Stimulated activated CD8-positive, alpha-beta memory T cell treated with anti-CD3 and anti-CD28 coated beads, Interleukin-4, amount 100 ng/mL, for 24 hours (primary cell): ENCODE measurements at regions not wholly inside any gene's neighbourhood (a gene's known extent, or its start where the extent isn't known, plus 50 kb on each side); places are given as distances from the start of the nearest gene placed in this dataset.

ENCODE experiments used
- DNase-seq: peaks from one replicate; pipeline ENCODE4 v3.0.0-alpha.2; 2020; ENCODE audit warnings: low read depth

DNA sequence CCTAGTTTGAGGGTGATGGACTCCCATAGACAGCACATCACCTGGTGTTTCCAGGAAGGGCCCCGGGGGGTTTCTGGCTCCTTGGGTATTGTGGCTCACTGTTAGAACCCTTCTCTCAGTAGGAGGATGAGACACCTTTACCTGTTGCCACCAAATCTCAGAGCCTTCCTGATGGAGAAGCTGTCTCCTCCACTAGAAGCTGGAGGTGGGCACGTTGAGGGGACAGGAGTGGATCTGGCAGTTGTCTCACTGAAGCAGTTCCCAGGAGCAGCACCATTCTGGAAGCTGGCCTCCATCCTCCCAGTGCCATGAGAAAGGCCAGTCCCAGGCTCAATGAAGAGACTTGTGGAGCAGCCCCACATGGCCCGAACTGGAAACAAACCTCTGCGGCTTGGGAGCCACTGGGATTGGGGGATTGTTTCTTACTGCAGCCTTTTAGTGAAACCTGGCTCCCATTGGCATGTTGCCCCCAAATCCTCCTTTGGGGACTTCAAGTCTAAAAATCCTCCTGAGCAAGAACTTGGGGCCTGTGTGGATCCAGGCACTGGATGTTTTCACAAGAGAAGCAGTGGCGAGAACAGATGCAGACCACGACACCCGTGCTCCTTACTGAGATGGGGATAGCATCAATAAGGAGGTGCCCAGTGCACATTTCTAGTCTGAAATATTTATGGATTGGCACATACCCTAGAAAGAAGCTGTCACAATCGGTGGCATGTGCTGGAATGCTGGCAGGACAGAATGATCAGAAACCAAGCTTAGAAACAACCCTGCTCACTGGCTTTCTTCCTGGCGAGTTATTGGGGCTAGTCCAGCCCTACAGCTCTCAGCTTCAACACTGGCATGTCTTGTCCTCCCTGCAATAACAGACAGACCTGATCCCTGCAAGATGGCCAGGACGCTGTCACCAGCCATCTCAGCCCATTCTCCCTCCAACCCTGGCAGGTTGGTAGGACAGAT is 223.7 kb upstream of the AJAP1 start:
- no peak for DNase-seq

DNA sequence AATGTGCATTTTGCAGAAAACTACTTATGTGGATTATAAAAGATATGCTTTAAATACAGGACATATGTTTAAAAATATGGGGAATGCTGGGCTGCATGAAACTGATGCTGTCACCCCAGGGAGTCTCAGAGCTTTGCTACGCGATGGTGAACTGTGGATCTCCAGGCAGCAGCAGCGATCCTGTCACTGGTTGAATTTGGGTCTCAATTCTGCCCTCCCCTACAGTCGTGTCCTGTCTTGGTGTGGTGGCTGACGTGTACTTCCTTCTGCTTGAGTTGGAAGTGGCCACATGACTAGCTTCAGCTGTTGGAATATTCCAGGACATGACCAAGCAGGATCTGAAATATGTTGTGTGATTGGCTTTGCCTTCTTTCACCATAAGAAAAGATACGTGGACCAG is 222.9 kb upstream of the AJAP1 start:
- DNase-seq = no peak

DNA sequence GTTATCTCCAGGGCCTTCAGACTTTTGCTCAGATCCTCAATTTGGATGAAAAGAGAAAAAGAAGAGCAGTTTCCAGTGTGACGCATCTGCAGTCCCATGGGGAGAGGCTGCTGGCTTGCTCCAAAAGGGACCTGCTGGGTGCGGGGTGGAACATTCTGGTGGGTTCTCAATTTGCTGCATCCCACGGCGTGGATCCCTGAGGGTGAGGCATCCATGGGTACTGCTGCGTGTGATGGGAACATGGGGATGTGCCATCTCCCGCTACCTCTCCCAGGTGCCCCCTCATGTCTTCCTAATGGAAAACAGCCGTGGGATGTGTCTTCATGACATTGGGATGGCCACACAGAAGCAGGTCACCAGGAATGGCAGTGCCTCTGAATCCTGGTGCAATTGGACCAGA is 221.3 kb upstream of the AJAP1 start:
- no peak for DNase-seq

DNA sequence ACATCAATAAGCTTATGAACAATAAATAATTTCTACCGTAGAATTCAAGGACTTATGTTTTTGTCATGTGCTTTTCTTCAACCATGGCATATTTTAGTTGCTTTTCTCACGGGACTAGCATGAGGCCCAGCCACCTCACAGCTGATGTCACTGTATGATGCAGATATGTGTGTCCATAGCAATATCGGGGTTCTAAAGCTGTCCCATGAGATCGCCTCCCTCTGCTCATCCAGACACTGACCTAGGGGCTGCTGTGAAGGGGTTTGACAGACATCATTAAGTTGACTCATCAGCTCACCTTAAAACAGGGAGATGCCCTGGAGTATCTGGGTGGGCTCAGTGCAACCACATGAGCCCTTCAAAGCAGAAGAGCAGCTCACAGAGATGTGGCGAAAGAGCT is 210.3 kb upstream of the AJAP1 start:
- no peak for DNase-seq

DNA sequence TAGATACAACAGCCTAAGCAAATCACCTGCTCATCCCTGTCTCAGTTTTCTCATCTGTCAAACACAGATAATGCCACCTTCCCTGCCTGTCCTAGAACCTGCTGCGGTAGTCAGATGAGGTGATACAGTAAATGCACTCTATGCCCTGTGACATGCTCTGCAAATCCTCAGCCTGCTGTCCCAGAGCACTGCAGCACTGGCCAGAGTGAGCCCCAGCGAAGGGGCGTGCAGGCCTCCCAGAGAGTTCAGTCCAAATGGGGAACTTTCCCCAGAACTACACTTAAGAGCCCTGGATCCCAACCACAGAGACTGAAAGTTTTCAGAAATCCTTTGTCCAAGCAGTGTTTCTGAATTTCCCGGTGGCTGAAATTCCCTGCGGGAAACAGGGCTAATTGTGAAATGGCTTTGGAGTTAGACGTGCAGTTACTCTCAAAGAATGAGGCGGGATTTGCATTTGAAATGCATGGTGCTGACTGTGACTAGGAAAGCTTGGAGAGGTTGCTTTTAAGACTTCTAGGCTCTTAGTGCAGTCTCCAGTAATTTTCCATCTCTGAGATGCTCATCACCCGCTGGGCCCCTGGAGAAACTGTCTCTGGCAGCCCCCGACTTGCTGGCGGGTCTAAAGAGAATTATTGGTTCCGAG is 206.5 kb upstream of the AJAP1 start:
- DNase-seq = no peak

DNA sequence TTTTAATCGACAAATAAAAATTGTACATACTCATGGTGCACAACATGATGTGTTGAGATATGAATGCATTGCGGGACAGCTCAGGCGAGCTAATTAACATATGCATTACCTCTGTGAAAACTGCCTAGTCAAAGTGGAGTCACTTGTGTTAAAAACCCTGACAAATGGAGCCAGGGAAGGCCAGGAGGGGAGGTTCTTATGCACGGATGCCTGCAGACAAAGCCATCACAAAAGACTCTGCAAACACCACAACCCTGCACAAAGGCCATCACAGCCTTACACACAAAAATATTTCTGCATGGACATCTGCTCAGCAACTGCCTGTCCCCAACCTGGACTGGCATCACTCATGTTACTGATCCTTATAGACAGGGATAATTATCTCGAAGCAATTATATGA is 204.4 kb upstream of the AJAP1 start:
- no peak for DNase-seq

DNA sequence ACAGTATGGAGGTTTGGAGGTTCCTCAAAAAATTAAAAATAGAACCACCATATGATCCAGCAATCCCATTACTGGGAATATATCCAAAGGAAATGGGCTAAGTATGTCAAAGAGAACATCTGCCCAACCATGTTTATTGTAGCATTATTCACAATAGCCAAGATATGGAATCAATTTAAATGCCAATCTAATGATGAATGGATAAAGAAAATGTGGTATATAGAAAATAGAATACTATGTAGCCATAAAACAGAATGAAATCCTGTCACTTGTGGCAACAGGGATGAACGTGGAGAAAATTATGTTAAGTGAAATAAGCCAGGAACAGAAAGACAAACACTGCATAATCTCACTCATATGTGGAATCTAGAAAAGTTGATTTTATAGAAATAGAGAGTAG is 201.7 kb upstream of the AJAP1 start:
- no peak for DNase-seq

DNA sequence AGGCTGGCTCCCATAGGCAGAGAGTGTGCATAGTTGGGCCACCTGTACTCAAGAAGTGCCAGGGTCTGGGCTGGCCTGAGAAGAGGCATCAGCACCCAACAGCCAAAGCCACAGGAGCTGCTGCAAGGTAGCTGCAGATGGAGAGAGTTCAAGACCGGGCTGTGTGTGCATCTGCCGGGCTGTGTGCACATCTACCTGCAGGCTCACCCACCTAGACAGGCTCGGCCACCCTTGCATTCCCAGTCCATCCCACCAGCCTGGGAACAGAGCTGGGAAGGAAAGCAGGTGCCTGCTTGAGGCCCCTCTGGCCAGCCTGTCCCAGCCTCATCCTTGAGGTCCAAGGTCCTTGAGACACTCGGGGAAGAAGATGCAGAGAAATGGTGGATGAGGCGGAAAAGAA is 194.4 kb upstream of the AJAP1 start:
- no peak for DNase-seq

DNA sequence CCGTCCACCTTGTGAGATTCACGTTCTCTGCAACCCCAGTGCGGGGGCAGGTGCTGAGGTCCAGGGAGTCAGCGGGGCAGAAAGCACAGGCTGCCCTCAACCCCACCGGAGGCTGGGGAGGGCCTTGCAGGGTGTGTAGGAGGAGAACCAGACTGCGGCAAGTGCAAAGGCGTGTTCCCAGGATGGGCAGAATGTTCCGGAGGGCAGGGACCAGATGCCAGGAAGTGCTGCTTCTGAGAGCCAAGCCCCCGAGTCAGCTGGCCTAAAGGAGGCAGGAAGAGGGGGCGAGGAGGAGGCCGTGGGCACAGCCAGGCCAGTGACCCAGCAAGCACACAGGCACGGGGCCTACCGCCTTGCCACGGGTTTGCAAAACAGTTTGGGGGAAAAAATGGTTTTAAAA is 193.8 kb upstream of the AJAP1 start:
- no peak for DNase-seq

DNA sequence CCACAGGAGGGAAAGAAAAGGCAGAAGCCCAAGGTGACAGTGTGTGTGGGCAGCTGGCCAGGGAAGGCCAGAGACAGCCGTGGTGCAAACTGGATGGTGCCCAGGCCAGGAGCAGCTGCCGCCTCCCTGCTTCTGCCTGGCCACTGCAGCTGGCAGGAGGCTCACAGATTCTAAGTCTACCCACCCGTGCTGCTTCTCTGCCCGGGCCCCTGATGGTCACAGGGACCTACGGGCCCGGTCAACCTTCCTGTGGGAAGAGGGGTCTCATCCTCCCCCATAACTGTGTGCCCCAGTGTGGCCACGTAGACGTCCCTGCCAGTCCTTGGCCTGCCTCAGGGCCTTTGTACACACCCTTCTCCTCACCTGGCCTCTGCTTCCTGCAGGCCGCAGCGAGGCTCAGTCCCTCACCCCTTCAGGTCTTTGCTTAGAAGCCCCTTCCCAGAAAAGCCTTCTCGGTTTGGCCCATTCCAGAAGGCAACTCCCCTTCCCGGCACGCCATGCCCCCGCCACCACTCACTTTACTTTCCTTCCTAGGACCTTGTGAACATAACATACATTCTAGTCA is 192.6 kb upstream of the AJAP1 start:
- no peak for DNase-seq

DNA sequence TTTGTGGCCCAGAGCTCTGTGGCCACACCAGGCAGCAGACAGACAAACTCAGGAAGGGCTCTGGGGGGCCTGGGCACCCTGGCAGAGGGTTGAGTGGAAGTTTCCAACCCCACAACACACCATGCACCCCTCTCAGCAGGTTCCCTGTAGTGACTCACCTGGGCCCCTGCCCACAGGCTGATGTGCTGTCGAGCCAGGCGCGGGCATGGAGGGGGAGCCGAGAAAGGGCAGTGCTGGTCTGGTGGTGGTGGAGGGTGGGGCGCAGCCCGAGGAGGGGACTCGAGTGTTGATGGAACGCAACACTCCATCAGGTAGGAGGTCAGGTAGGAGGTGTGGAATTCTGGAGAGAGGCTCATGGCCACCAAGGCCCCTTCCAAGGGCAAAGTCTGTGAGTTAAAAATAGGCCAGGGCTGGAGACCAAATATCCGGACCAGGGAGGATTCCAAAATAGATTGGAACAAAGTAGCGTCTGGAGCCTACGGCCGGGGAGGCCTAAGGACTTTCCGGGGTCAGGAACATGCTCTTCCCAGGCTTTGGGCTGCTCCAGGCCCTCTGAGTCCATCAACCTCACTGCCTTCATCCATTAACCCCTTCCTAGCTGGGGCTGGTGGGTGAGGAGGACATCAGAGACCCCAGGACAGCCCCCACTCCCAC is 191.5 kb upstream of the AJAP1 start:
- DNase-seq = no peak

DNA sequence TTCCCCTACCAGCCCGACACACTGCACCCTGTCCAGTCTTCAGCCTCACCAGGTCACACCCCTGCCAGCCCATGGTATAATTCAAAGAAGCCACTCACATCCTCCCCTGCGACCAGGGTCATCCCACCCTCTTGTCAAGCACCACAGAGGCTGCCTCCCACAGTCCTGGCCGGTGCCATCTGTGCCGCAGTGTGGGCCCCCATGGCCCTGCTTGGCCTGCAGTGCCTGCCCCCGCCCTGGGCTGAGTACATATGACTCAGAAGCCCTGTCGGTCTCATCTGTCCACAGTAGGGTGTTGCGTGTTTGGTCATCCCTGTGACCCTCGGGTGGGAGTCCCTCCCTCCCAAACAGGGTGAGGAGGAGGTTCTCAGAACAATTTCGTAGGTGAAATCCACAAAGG is 190.8 kb upstream of the AJAP1 start:
- DNase-seq = no peak

DNA sequence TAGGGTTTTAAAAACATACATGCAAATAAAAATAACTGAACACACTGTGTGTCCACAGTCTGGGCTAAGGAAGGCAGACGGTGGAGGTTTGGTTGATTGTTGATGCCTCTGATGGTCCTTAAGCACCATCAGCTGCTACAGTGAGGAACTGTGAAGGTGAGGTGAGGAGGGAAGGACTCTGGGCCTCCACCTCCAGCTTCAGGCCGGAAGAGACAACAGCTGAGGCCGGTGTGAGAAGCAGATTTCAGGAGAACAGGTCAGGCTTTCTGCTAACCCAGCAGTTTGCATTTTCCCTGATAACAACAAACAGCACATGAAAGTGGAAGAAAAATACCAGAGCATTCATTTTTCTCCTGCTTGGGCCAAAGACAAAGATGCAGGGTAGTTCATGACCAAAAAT is 189.9 kb upstream of the AJAP1 start:
- no peak for DNase-seq

DNA sequence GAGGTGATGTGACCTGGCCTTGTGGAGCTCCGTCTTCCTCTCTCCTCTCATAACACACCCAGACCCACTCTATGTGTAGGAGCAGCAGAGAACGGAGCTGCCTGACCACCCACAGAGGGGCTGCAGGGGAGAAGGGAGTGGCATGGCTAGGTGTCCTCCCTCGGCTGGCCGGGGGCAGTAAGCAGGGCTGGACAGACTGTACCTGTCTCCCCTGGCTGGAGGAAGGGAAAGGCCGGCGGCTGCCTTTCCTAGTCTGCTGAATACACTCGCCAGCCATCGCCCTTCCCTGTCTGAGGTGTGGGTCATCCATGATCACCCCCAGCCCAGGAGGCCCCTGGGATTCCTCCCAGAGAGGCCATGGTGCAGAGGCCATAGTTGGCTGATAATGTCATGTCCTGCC is 187.2 kb upstream of the AJAP1 start:
- no peak for DNase-seq

DNA sequence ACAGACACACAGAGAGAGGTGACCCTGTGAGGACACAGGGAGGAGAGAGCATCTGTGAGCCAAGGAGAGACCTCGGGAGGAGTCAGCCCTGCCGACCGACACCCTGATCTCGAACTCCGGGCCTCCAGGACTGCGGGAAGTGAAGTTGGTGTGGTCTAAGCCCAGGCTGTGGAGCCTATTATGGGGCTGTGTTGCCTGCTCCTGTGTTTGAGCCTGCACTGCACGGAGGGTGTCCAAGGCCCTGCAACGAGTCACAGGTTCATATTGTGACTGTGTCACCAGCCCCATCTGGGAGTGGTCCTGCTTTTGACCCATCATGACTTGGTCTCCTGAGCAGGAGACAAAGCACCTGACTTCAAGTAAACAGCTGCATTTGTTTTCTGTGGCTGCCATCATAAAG is 186.0 kb upstream of the AJAP1 start:
- no peak for DNase-seq

DNA sequence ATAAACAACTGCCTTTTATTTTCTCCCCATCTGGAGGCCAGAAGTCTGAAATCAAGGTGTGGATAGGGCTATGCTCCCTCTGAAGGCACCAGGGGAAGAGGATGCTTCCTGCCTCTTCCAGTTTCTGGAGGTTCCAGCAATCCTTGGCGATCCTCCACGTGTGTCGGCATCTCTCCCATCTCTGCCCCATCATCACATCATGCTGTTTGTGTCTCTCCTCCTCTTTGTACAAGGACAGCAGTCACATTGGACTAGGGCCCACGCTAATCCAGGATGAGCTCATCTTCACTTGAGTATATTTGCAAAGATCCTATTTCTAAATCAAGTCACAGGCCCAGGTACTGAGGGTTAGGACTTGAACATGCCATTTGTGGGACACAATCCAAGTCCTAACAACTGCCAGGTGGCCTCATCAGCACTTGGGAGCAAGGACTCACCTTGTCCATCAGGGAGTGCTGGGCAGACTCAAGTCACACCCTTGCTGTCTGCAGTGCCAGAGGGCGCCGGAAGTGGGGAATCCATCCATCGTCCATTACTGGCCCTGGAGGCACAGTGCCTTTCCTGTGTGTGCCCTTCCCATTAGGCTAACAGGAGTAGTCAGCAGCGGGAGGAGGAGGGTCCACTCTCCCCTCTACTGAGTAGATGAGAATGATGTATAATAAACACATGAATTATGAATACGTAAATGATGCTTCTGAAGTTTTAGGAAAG is 185.4 kb upstream of the AJAP1 start:
- no peak for DNase-seq

DNA sequence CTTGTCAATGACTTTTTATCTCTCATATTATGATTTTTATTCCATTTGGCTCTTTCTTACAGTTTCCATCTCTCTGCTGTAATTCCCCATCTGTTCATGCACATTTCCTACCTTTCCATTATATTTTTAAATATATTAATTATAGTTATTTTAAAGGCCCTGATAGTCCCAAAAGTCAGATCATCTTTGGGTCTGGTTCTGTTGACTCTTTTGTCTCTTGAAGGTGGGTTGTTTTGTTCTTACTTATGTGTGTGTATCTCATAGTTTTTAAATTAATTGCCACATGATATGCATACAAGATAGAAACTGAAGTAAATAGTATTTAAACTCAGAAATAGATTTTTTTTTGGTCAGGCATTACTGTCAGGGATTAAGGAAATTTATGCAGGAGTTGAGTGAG is 178.0 kb upstream of the AJAP1 start:
- DNase-seq = no peak

DNA sequence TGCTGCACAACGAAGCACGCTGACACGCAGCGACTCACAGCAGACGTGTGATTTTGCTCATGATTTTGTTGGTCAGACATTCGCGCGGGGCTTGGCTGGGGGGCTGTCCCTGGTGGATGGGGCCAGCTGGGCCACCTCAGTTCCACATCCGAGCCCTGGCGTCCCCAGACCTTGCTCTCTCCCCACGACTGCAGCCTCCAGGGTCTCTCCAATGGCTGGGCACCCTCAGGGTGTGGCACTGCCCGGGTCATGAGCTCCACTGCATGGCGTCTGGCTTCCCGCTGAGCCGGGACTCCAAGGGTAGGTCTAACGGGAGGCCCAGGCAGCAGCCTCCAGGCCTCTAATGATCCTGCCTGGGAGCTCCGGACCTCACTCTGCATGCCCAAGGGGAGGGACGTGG is 173.0 kb upstream of the AJAP1 start:
- DNase-seq = no peak

DNA sequence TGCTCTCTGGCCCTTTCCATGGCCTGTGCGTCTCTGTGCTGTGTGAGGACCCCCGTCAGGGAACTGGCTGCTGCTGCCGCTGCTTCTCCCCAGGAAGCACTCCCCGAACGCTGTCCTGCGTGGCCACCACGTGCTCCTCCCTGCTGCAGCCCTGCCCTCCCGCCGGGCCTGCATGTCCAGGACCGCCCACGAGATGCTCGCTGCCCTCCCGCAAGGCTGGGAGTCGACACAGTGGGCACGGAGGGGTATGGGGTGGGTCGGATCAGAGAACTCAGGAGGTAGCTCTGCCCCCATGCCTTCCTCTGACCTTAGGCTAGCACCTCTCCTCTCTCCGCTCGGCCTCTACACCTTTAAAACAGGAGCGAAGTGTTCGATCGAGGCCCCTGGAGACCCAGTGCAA is 171.9 kb upstream of the AJAP1 start:
- DNase-seq = no peak

DNA sequence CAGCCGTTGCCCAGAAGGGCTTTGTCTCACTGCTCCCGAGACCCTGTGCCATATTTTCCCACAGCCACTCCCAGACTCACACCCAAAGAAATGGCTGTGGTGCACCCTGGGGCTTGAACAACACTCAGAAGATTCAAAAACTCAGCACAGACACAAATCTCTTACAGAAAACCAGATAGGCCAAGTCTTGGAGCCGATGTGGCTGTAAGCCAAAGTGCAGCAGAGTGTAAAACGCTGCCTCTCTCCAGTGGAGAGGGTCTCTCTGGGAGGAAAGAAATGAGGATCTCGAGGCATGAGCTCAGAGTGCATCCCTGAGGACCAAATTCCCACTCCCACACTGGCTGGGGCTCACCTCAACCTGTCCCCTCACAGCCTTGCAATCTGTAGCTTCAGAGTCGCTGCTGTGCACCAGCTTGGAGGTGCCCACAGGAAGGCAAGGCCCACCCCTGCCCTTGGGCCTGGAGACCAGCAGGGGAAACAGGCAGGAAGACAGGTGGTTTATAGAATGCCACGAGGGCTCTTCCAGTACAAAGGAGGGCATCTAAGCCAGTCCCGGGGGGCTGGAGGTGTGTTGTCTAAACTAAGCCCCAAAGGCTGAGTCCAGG is 171.3 kb upstream of the AJAP1 start:
- no peak for DNase-seq

DNA sequence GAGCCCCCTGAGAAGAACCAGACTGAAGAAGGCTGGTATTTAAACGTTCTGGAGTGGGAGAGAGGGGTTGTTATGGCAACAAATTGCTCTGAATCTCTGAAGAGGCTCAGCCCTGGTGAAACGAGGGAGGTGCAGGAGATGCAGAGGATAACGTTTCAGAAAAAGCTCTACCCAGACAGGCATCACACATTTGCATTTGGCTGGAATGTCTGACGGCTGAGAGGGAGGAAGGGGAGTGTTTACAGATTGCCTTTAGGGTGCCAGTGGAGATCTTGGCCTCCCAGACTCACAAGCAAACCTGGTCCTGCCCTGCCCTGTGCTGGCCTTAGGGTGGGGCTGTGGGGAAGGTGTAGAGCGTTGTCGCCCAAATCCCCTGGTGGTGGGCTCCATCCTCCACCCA is 169.0 kb upstream of the AJAP1 start:
- DNase-seq = no peak

DNA sequence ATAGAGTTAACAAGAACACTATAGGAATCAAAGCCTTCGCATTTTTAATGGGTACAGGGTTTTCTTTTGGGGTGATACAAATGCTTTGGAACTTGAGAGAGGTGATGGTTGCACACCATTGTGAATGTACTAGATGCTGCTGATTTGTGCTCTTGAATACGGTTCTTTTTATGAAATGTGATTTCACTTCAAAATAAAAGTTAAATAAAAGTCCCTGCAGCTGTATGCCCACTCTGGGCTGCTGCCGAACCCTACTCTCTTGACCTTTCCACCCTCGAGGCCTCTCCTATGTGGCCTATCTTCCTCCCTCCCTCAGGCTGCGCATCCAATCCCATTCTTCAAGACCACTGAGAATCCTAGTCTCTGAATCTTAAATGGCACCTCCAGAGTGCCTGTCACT is 168.5 kb upstream of the AJAP1 start:
- no peak for DNase-seq
